Spleen (tissue), 11 donors: ENCODE measurements at regions not wholly inside any gene's neighbourhood (a gene's known extent, or its start where the extent isn't known, plus 50 kb on each side); places are given as distances from the start of the nearest gene placed in this dataset.

ENCODE experiments used
- DNase-seq: peaks from one replicate; pipeline ENCODE4 v3.0.0-alpha.2; 2020
- H3K27ac ChIP-seq, 8 donors: fragments of 200-600 bp; sonication (generic) in 7 of 8; 1 replicate in 4 of 8; 2 replicates in 4 of 8; pipeline versions ENCODE4 v1.5.0 to v1.8.0; 2016 to 2021; ENCODE audit warnings: inconsistent platforms in 4 of 8, mild to moderate bottlenecking in 4 of 8, moderate library complexity in 1 of 8
- H3K27me3 ChIP-seq, 7 donors: fragments of 200-600 bp; sonication (generic) in 6 of 7; replicated peaks in 1 of 7; 1 replicate in 4 of 7; 2 replicates in 3 of 7; pipeline versions ENCODE4 v1.5.0 to v1.8.0; 2016 to 2021; ENCODE audit warnings: inconsistent platforms in 3 of 7, mild to moderate bottlenecking in 1 of 7
- H3K36me3 ChIP-seq, 6 donors: fragments of 200-600 bp; sonication (generic) in 5 of 6; 1 replicate in 4 of 6; 2 replicates in 2 of 6; pipeline versions ENCODE4 v1.5.0 to v1.8.0; 2016 to 2021; ENCODE audit warnings: inconsistent platforms in 2 of 6
- H3K4me1 ChIP-seq, 6 donors: fragments of 200-600 bp; sonication (generic) in 5 of 6; 1 replicate in 3 of 6; 2 replicates in 3 of 6; pipeline versions ENCODE4 v1.5.0 to v1.8.0; 2016 to 2021; ENCODE audit warnings: inconsistent platforms in 3 of 6
- H3K4me3 ChIP-seq, 8 donors: fragments of 200-600 bp; sonication (generic) in 7 of 8; 1 replicate in 4 of 8; 2 replicates in 4 of 8; pipeline versions ENCODE4 v1.5.0 to v1.8.0; 2016 to 2021; ENCODE audit warnings: inconsistent platforms in 4 of 8, mild to moderate bottlenecking in 4 of 8, moderate library complexity in 2 of 8
- H3K9me3 ChIP-seq, 8 donors: fragments of 200-600 bp; sonication (generic) in 7 of 8; 1 replicate in 4 of 8; 2 replicates in 4 of 8; pipeline versions ENCODE4 v1.5.0 to v1.8.0; 2016 to 2021; ENCODE audit warnings: inconsistent platforms in 4 of 8
- POLR2A ChIP-seq, 3 donors: fragments of 450-650 bp; IDR thresholded peaks; one replicate each; pipeline ENCODE4 v1.5.1; 2017; ENCODE audit warnings: antibody characterized with exemption in 3 of 3, mild to moderate bottlenecking in 1 of 3
- POLR2AphosphoS5 ChIP-seq, 3 donors: sonication (generic); formaldehyde crosslinking; IDR thresholded peaks; one replicate each; pipeline ENCODE4 v1.5.1; 2017; ENCODE audit warnings: antibody characterized with exemption in 3 of 3
- WGBS, 5 donors: extraction: QIAGEN DNeasy Blood & Tissue Kit in 3 of 5; methylation state at CpG; one replicate each; pipeline versions ENCODE4 v1.1.5 to v1.1.7; 2013 to 2018; 5-methylcytosine and 5-hydroxymethylcytosine counted together
- intact Hi-C: fragments of 100-400 bp; cut with DNase I; formaldehyde crosslinking; loops from one replicate; pipeline ENCODE4 v1.15.0; 2023; ENCODE audit warnings: low total_unique reads
- TF ChIP-seq, protein P1 (sequence below), 11 experiments: fragments of 200-600 bp in 7 of 11; fragments of 450-650 bp in 4 of 11; sonication (generic) in 4 of 11; IDR thresholded peaks in 8 of 11; conservative IDR thresholded peaks in 3 of 11; 1 replicate in 7 of 11; 2 replicates in 4 of 11; pipeline versions ENCODE4 v1.4.0 to v1.8.0; 2016 to 2021; ENCODE audit warnings: antibody characterized with exemption in 11 of 11, inconsistent platforms in 4 of 11, mild to moderate bottlenecking in 1 of 11
- donor health status: healthy with polysubstance abuse.
- donor health status: DM: no; HTN: no; CAD: no; lungs with moderate emphysema.
- donor health status: DM: no; HTN: no; CAD: no.
- donor health status: Bipolar disorder and iron deficiency.
- donor health status: healthy.
- donor health status: DM: no; HTN: no; CAD: no.
- donor health status: DM: yes; HTN: yes; CAD: no.

- H3K4me1 ChIP-seq, result no peaks in the 10 kb centered on the region
- no peak for DNase-seq
- no peaks in the 10 kb centered on the region for H3K9me3 ChIP-seq
- no peak overlapping the region for H3K27ac ChIP-seq
- no peaks in the 10 kb centered on the region for H3K27me3 ChIP-seq
- WGBS, 5 donors, result 80 to 90% (median 81%) methylated on average over 3 of the region's 3 CpGs
- intact Hi-C loops, result no loop called here
- no peak overlapping the region for H3K4me3 ChIP-seq
- TF ChIP-seq POLR2A (IDR thresholded peaks at IDR 0.05) (no peak), POLR2AphosphoS5 (IDR thresholded peaks at IDR 0.05) (no peak)
- TF ChIP-seq, protein P1, sequence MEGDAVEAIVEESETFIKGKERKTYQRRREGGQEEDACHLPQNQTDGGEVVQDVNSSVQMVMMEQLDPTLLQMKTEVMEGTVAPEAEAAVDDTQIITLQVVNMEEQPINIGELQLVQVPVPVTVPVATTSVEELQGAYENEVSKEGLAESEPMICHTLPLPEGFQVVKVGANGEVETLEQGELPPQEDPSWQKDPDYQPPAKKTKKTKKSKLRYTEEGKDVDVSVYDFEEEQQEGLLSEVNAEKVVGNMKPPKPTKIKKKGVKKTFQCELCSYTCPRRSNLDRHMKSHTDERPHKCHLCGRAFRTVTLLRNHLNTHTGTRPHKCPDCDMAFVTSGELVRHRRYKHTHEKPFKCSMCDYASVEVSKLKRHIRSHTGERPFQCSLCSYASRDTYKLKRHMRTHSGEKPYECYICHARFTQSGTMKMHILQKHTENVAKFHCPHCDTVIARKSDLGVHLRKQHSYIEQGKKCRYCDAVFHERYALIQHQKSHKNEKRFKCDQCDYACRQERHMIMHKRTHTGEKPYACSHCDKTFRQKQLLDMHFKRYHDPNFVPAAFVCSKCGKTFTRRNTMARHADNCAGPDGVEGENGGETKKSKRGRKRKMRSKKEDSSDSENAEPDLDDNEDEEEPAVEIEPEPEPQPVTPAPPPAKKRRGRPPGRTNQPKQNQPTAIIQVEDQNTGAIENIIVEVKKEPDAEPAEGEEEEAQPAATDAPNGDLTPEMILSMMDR (IDR thresholded peaks at IDR 0.05 in 8 of 11, conservative IDR thresholded peaks at IDR 0.05 in 3 of 11), result no peak
- H3K36me3 ChIP-seq, result no peaks in the 10 kb centered on the region
These were observed 774.9 kb downstream of the RNF144A start for GRCh38 chr2:7691961-7692656.

DNA sequence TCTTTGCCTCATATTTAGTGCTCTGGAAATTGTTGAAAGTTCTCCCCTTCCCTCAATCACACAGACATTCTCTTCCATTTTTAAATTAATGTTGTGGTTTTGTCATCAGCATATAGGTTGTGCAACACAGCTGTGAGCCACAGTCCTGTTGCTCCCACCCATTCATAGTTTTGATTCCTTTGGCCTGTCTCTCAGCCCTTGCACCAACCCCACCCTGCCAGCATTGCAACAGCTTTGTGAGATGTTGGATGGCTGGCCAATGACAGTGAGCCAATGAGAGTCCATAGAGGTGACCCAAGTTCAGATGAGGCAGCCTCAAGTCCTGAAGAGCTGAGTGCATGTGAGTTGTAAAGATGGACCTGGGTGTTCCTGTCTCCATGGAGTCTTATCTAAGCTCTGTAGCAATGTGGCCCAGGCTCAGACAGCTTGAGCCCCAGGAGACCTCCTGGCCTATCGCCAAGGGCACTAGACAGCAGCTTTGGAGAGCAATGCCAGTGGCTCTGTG is 775.5 kb downstream of the RNF144A start:
- Histone ChIP-seq H3K27me3 (no peaks in the 10 kb centered on the region), H3K9me3 (no peaks in the 10 kb centered on the region), H3K27ac (no peak overlapping the region), H3K36me3 (no peaks in the 10 kb centered on the region), H3K4me1 (no peaks in the 10 kb centered on the region), H3K4me3 (no peak overlapping the region)
- 85 to 100% (median 93%) methylated on average over 1 of the region's 1 CpG for WGBS, 5 donors
- no peak for DNase-seq
- TF ChIP-seq POLR2AphosphoS5 (IDR thresholded peaks at IDR 0.05) (no peak), POLR2A (IDR thresholded peaks at IDR 0.05) (no peak)
- TF ChIP-seq, protein P1 (IDR thresholded peaks at IDR 0.05 in 8 of 11, conservative IDR thresholded peaks at IDR 0.05 in 3 of 11), result no peak
- intact Hi-C loops, result no loop called here

DNA sequence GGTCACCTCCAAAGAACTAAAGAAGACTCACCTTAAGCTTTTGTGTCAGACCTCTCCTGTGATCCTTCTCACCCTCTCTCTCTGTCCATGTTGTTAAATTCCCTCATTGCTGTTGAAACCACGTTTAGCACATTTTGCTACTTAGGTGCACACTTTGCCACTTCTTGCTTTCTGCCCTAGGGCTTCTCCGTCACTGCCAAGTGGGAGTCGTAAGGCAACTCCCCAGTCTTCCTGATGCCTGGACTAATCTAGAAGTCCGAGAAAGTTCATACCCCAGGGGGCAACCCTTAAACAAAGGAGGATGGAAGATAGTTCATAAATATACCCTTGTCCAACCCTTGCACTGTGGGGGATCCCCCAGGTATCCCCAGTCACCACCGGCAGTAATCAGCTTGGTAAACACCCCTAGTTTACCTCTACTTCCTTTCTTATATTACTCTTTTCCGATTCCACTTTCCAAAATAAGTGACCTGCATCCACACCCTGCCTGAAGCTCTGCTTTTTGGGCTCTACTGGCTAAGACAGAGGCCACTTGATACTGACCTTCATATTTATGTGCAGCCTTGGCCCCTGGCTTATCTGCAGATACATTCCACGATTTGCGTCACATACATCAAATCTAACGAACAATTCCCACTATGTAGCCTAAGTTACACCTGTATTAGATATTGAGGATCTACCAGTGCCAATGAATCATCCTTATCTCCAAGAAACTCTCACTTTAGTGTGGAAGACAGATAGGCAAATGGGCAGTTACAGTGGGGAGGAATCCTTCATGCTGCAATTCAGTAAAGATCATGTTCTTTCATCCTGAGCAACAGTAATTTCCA is 776.2 kb downstream of the RNF144A start:
- no peaks in the 10 kb centered on the region for H3K36me3 ChIP-seq
- H3K27ac ChIP-seq, result no peak overlapping the region
- TF ChIP-seq POLR2A (IDR thresholded peaks at IDR 0.05), result no peak
- TF ChIP-seq, protein P1 (IDR thresholded peaks at IDR 0.05 in 8 of 11, conservative IDR thresholded peaks at IDR 0.05 in 3 of 11), result no peak
- TF ChIP-seq POLR2AphosphoS5 (IDR thresholded peaks at IDR 0.05), result no peak
- no peaks in the 10 kb centered on the region for H3K4me1 ChIP-seq
- DNase-seq, result no peak
- WGBS, 5 donors, result 71 to 85% (median 74%) methylated on average over 9 of the region's 9 CpGs
- H3K4me3 ChIP-seq, result no peak overlapping the region
- intact Hi-C loops, result no loop called here
- H3K9me3 ChIP-seq, result no peaks in the 10 kb centered on the region
- H3K27me3 ChIP-seq, result no peaks in the 10 kb centered on the region
